OCI-LY1 (cell line): ENCODE measurements at regions not wholly inside any gene's neighbourhood (a gene's known extent, or its start where the extent isn't known, plus 50 kb on each side); places are given as distances from the start of the nearest gene placed in this dataset.
"Not testable (repeated sequence)": the region's sequence is repeated elsewhere in the genome, so short reads cannot be mapped to it uniquely, and the experiment has no call there.

Experiments
- H2AFZ ChIP-seq: fragments of 200-600 bp; sonication (generic), shearing (Covaris generic); 2 replicates; pipeline ENCODE4 v1.6.0; 2014; ENCODE audit warnings: antibody characterized with exemption, mild to moderate bottlenecking, low read length
- H3F3A ChIP-seq: fragments of 200-600 bp; sonication (generic), shearing (Covaris generic); 2 replicates; pipeline ENCODE4 v1.6.0; 2014; ENCODE audit warnings: mild to moderate bottlenecking, antibody characterized with exemption, low read length, moderate library complexity; ENCODE audit not compliant: insufficient read depth
- H3K27ac ChIP-seq: fragments of 200-600 bp; sonication (generic); 2 replicates; pipeline ENCODE4 v1.5.1; 2014; ENCODE audit warnings: low read length, mixed run types, mild to moderate bottlenecking, low read depth; ENCODE audit not compliant: poor library complexity, severe bottlenecking
- H3K27me3 ChIP-seq: fragments of 200-600 bp; sonication (generic); 2 replicates; pipeline ENCODE4 v1.6.0; 2014; ENCODE audit warnings: antibody characterized with exemption, mild to moderate bottlenecking, low read length, moderate library complexity; ENCODE audit not compliant: insufficient read depth
- H3K36me3 ChIP-seq: fragments of 200-600 bp; sonication (generic); 2 replicates; pipeline ENCODE4 v1.6.1; 2014; ENCODE audit warnings: mild to moderate bottlenecking, antibody characterized with exemption, low read length, moderate library complexity, mixed read lengths; ENCODE audit not compliant: insufficient read depth
- H3K4me1 ChIP-seq: fragments of 200-600 bp; sonication (generic); 2 replicates; pipeline ENCODE4 v1.5.1; 2014; ENCODE audit warnings: mild to moderate bottlenecking, low read length, moderate library complexity; ENCODE audit not compliant: insufficient read depth, severe bottlenecking
- H3K4me2 ChIP-seq: fragments of 200-600 bp; sonication (generic), shearing (Covaris generic); 2 replicates; pipeline ENCODE4 v1.6.1; 2014; ENCODE audit warnings: low read length
- H3K4me3 ChIP-seq: fragments of 200-600 bp; sonication (generic); 2 replicates; pipeline ENCODE4 v1.5.1; 2014; ENCODE audit warnings: low read length, low read depth, mild to moderate bottlenecking, mixed read lengths; ENCODE audit not compliant: poor library complexity, severe bottlenecking
- H3K79me2 ChIP-seq: fragments of 200-600 bp; shearing (Covaris generic); 2 replicates; pipeline ENCODE4 v1.6.1; 2016; ENCODE audit warnings: mixed run types, low read length, mixed read lengths; ENCODE audit not compliant: insufficient read depth
- H3K9ac ChIP-seq: fragments of 200-600 bp; sonication (generic), shearing (Covaris generic); 2 replicates; pipeline ENCODE4 v1.6.1; 2014; ENCODE audit warnings: mild to moderate bottlenecking, low read length, mixed read lengths
- H3K9me2 ChIP-seq: fragments of 200-600 bp; sonication (generic), shearing (Covaris generic); 2 replicates; pipeline ENCODE4 v1.6.1; 2014; ENCODE audit warnings: low read depth, mild to moderate bottlenecking, low read length, mixed read lengths
- H3K9me3 ChIP-seq: fragments of 200-600 bp; shearing (Covaris generic); 2 replicates; pipeline ENCODE4 v1.6.1; 2014; ENCODE audit warnings: low read length, mixed read lengths
- H4K20me1 ChIP-seq: fragments of 200-600 bp; sonication (generic), shearing (Covaris generic); 2 replicates; pipeline ENCODE4 v1.6.0; 2016; ENCODE audit warnings: mild to moderate bottlenecking, low read length; ENCODE audit not compliant: insufficient read depth
- EZH2 ChIP-seq: fragments of 200-600 bp; sonication (generic), shearing (Covaris generic); IDR thresholded peaks from 2 replicates; pipeline ENCODE4 v1.8.0; 2017; ENCODE audit warnings: borderline replicate concordance, mixed run types, mild to moderate bottlenecking, antibody characterized with exemption, low read length, moderate library complexity, mixed read lengths
- TF ChIP-seq, protein P1 (sequence below): fragments of 200-600 bp; sonication (generic), shearing (Covaris generic); IDR thresholded peaks from 2 replicates; pipeline ENCODE4 v1.5.1; 2017; ENCODE audit warnings: mild to moderate bottlenecking, antibody characterized with exemption, low read length, moderate library complexity, mixed read lengths

DNA sequence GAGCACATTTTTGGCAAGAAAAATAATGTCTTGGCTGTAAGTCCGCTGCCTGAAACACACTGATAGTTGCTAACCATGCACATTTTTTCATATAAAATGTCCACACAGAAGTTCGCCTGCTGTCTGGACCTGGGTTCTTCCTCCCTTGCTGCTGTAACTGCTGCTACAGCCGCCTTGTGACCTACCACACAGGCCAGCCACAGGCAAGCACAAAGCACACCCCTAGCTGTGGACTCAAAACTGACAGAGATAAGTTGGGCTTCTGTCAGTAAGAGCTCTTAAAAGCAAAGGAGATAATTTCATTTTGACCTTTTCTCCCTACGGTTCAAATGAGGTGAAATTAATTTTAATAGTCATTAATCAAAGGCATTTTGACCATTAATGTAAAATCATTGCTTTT, 354.7 kb downstream of the OTUD1 start:
- TF ChIP-seq EZH2: no peak
- TF ChIP-seq, protein P1, sequence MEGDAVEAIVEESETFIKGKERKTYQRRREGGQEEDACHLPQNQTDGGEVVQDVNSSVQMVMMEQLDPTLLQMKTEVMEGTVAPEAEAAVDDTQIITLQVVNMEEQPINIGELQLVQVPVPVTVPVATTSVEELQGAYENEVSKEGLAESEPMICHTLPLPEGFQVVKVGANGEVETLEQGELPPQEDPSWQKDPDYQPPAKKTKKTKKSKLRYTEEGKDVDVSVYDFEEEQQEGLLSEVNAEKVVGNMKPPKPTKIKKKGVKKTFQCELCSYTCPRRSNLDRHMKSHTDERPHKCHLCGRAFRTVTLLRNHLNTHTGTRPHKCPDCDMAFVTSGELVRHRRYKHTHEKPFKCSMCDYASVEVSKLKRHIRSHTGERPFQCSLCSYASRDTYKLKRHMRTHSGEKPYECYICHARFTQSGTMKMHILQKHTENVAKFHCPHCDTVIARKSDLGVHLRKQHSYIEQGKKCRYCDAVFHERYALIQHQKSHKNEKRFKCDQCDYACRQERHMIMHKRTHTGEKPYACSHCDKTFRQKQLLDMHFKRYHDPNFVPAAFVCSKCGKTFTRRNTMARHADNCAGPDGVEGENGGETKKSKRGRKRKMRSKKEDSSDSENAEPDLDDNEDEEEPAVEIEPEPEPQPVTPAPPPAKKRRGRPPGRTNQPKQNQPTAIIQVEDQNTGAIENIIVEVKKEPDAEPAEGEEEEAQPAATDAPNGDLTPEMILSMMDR: no peak
- no peaks in the 10 kb centered on the region for H3K4me1 ChIP-seq

DNA sequence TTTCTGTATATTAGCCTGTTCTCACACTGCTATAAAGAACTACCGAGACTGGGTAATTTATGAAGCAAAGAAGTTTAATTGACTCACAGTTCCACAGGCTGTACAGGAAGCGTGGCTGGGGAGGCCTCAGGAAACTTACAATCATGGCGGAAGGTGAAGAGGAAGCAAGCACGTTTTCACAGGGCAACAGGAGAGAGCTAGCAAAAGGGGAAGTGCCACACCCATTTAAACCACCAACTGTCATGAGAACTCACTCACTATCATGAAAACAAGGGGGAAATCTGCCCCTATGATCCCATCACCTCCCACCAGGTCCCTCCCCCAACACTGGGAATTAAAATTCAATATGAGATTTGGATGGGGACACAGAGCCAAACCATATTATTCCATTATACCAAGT, 358.6 kb downstream of the OTUD1 start:
- H3K27me3 ChIP-seq, H3K27ac ChIP-seq, H3K4me2 ChIP-seq, H3K9me2 ChIP-seq, H3K36me3 ChIP-seq, H3K4me3 ChIP-seq, H3K9me3 ChIP-seq, H3K4me1 ChIP-seq, H3K9ac ChIP-seq, H3F3A ChIP-seq, H2AFZ ChIP-seq, H4K20me1 ChIP-seq, H3K79me2 ChIP-seq: not testable (repeated sequence)

More for the DNA sequence above, 354.7 kb downstream of the OTUD1 start:
- H3K9me3 ChIP-seq: no peaks in the 10 kb centered on the region
- H3K27ac ChIP-seq: no peak overlapping the region
- no peaks in the 10 kb centered on the region for H3K79me2 ChIP-seq
- no peaks in the 10 kb centered on the region for H3K27me3 ChIP-seq
- no peaks in the 10 kb centered on the region for H3K9me2 ChIP-seq
- H3F3A ChIP-seq: no peaks in the 10 kb centered on the region
- H3K9ac ChIP-seq: no peak overlapping the region
- H3K4me3 ChIP-seq: no peak overlapping the region
- H2AFZ ChIP-seq: no peak overlapping the region
- no peak overlapping the region for H3K4me2 ChIP-seq
- no peaks in the 10 kb centered on the region for H4K20me1 ChIP-seq
- H3K36me3 ChIP-seq: no peaks in the 10 kb centered on the region

DNA sequence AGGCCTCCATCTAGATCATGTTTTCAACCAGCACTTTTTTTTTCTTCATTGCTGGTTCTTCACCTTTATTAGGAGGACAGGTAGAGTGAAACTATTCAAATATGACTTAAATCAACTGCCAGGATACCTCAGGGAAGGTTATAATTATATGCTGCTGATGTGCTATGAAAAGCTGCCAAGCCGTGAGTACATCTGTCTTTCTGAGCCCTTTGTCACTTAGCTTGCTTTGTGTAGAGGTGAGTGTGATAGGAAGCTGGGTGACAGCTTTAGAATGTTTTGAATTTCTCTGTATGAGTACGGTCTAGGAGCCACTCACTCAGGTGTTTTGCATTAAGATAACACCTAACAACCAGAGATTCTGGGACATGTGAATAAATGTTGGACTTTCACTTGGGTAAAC, 365.2 kb downstream of the OTUD1 start:
- Histone ChIP-seq H3F3A (no peaks in the 10 kb centered on the region), H3K9me3 (no peaks in the 10 kb centered on the region), H3K27ac (no peak overlapping the region), H3K4me2 (no peak overlapping the region), H3K79me2 (no peaks in the 10 kb centered on the region), H3K27me3 (no peaks in the 10 kb centered on the region), H3K4me1 (no peaks in the 10 kb centered on the region), H3K4me3 (no peak overlapping the region), H2AFZ (no peak overlapping the region), H3K9ac (no peak overlapping the region), H3K9me2 (no peaks in the 10 kb centered on the region), H4K20me1 (no peaks in the 10 kb centered on the region), H3K36me3 (no peaks in the 10 kb centered on the region)
- TF ChIP-seq, protein P1: no peak
- TF ChIP-seq EZH2: no peak

DNA sequence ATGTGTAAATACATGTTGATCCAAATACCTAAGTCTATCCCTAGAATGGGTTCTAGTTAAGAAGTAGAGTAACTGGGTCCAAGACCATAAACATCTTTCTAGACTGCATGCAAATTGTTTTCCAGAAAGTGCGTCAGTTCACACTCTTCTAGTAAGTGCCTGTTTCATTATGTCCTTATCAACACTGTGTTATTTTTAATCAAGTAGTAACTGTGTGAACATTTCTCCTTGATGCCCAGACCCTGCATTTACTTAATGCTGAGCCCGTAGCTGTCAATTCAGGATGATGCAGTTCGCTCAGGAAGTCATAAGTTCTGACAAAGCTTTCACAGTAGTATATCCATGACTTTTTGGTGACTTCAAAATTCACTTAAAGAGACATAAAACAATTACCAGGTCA, 374.8 kb downstream of the OTUD1 start:
- H3K4me1 ChIP-seq: no peaks in the 10 kb centered on the region
- no peaks in the 10 kb centered on the region for H3K27me3 ChIP-seq
- H3F3A ChIP-seq: no peaks in the 10 kb centered on the region
- H3K79me2 ChIP-seq: no peaks in the 10 kb centered on the region
- no peak overlapping the region for H3K4me2 ChIP-seq
- no peak overlapping the region for H3K4me3 ChIP-seq
- no peak overlapping the region for H3K9ac ChIP-seq
- no peaks in the 10 kb centered on the region for H4K20me1 ChIP-seq
- no peak overlapping the region for H3K27ac ChIP-seq
- H3K9me2 ChIP-seq: no peaks in the 10 kb centered on the region
- H2AFZ ChIP-seq: no peak overlapping the region
- no peaks in the 10 kb centered on the region for H3K9me3 ChIP-seq
- H3K36me3 ChIP-seq: no peaks in the 10 kb centered on the region
- TF ChIP-seq EZH2: no peak
- TF ChIP-seq, protein P1: no peak
